Fibroblast of skin of abdomen (primary cell): ENCODE measurements at regions not wholly inside any gene's neighbourhood (a gene's known extent, or its start where the extent isn't known, plus 50 kb on each side); places are given as distances from the start of the nearest gene placed in this dataset.

Source experiments
- DNase-seq: peaks from one replicate; pipeline ENCODE4 v3.0.0-alpha.2; 2013

DNA sequence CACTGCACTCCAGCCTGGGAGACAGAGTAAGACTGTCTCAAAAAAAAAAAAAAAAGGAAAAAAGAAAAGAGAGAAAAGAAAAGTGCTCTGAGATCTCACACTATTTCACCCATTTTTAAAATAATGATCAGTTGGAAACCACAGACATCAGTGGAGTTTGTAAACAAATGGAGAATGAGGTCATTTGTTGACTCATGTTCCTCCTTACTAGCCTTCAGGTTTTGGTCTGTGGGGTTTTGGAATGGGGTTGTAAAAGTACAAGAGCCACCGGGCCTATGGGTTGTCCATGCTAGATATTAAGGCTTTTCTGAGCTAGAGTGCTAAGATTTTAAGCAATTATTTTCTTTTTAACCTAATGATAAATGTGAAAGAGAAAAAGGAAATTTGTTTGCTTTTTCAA is 104.4 kb upstream of the PRL start:
- no peak for DNase-seq

- DNase-seq: no peak
Measured at GRCh38 chr6:22401932-22402331, 105.1 kb upstream of the PRL start.

- DNase-seq: peak; percentile 86
Measured at GRCh38 chr6:22409486-22409885, 112.7 kb upstream of the PRL start.

- DNase-seq: peak; percentile 79
Measured at GRCh38 chr6:22411376-22412105, 114.7 kb upstream of the PRL start.

DNA sequence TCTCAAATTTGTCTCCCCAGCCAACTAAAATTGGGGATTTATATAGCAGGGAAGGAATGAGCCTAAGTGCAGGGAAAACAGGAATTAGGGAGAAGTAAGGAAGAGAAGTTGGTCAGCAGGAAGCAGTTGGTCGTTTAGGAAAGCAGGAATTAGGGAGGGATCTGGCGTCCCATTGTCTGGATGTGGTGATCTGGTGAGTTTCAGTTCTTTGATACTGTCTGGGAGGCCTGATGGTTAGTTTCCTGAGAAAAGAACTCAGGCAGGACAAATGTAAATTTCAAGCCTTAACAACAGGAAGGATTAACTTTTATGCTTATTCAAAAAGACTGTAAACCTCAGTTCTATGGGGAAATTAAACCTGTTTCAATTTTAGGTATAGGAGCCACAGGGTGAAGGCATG is 116.2 kb upstream of the PRL start:
- no peak for DNase-seq

DNA sequence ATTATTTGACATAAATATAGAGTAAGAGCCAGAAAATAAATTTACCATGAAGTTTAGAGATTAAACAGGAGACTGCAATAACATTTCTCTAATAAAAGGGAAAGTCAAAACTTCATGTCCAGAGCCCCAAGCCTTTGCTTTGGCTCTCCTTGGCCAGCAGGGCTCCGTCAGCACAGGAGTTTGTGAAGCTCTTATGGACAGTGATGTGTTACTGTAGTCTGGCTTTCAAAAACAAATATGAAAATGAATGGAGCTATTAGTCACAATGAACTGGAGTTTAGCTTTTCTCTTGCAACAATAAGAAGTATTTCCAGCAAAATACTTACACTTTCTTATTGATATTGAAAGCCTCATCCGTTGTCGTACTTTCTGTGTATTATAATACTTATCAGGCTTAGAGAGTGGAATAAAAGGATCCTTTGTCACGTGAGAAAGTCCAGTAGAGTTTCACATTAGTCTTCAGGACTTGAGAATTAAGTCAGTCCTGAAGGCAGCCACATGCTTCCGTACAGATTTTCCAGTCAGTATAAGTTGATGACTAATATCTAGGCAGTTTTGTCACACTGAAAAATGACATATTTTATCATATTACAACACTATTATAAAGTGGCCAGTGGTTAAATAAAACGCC is 117.0 kb upstream of the PRL start:
- DNase-seq: peak; percentile 41

- no peak for DNase-seq
Measured at GRCh38 chr6:22418714-22419113, 121.9 kb upstream of the PRL start.

GRCh38 chr6:22421198-22421597 is 124.4 kb upstream of the PRL start:
- DNase-seq: peak; percentile 41

DNA sequence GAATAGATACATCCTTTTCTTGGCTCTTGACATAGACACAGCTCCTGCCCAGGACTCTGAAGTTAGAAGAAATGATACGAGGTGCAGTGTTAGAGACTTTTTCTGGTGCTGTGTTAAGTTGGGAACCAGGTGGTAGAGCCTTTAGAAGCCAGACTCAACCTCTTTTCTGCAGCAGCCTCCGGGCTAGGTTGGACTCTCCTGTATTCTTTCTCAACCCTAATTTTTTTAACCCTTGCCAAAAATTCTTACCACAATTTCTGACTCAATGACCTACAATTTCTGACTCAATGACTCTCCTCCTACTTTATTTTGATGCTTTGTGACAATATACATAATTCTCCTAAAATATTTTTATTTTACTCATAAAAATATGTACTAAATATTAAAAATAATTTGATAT is 127.4 kb upstream of the PRL start:
- no peak for DNase-seq

- no peak for DNase-seq
Measured at GRCh38 chr6:22432060-22432459, 135.2 kb upstream of the PRL start.

- DNase-seq: no peak
Measured at GRCh38 chr6:22433745-22434144, 135.6 kb upstream of the HDGFL1 start.

GRCh38 chr6:22435151-22435550 is 134.2 kb upstream of the HDGFL1 start:
- DNase-seq: no peak

DNA sequence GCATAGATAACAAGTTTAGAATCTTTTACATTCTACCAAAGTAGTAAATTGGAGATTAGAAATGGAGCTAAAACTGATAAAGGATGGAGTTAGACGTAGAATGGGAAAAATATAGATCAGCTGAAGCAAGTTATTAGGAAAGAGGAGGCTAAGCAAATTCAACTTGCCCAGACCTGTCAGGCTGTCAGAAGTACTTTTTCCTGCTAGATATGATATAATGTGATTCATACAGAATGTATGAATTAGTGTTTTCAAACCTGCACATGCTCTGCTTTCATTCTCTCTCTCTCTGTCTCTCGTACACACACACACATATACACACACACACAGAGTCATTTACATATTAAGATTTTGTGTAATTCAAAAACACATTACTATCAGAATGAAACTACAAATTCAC is 133.2 kb upstream of the HDGFL1 start:
- no peak for DNase-seq

- DNase-seq: no peak
Measured at GRCh38 chr6:22437665-22438064, 131.7 kb upstream of the HDGFL1 start.

- peak; percentile 20 for DNase-seq
Measured at GRCh38 chr6:22442826-22443225, 126.5 kb upstream of the HDGFL1 start.

- no peak for DNase-seq
Measured at GRCh38 chr6:22444330-22444729, 125.0 kb upstream of the HDGFL1 start.

GRCh38 chr6:22445946-22446345 is 123.4 kb upstream of the HDGFL1 start:
- DNase-seq: no peak

DNA sequence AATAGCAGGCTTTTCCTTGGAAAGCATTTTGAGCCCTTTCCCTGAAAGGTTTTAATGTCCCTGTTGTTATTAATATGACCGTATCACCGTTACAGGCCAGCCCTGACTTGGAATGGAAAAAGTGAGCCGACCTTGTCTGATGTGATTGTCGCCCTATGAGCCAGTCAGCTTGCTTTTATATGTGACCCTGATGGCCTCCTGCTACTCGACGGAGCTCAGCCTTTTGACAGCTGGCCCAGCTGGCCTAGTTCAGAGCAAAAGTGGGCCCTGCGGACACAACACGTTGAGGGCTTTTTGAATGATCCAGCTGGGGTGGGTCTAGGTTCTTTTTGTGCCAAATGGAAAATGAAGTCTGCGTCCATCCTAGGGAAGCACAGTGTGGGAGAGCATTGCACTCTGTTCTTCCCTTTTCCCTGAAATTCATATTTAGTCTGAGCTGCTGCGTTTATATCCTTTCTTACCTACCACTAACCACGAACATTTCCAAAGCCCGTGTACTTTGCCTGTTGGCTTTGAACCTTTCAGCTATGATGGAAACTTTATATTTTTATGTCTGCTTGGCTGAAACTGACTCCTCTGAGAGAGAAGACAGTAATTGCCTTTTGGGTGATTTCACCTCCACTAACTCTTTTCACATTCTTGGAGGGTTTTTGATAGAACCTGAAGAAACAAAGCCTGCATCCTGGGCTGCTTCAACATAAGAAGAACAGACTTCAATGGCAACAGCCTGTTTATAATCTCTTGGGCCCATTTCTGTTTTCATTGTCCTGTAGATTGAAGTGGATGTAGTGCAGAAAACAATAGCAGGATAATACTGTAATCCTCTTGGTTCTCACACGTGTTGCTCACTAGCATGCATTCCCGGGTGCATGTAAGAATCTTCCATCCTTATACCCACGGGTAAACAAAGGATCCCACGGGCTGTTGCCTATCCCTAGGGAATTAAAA is 121.8 kb upstream of the HDGFL1 start:
- DNase-seq: no peak

GRCh38 chr6:22448291-22448711 is 121.1 kb upstream of the HDGFL1 start:
- DNase-seq: peak; percentile 69

DNA sequence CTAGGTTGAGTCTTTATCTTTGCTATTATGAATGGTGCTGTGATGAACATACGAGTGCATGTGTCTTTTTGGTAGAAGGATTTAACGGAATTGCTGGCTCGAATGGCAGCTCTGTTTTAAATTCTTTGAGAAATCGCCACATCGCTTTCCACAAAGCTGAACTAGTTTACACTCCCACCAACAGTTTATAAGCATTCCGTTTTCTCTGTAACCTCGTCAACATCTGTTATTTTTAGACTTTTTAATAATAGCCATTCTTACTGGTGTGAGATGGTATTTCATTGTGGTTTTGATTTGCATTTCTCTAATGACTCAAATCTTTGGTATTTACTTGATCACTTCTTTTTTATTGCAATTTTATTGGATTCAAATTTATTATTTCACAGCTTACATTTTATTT is 117.4 kb upstream of the HDGFL1 start:
- peak; percentile 59 for DNase-seq

GRCh38 chr6:22455378-22455777 is 114.0 kb upstream of the HDGFL1 start:
- no peak for DNase-seq

DNA sequence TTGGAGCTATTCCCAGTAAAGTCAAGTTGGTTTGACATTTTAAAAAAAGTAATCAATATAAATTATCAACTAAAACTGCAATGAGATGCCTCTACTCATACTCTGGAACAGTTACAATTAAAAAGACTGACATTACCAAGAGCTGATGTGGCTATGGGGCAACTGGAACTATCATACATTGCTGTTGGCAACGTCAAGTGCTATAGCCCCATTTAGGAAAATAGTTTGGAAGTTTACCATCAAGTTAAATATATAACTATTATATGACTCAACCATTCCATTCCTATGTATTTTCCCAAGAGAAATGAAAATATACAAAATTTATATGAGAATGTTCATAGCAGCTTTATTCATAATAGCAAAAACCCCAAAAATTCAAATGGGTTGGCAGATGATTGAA is 111.4 kb upstream of the HDGFL1 start:
- peak; percentile 28 for DNase-seq

GRCh38 chr6:22466665-22467245 is 102.6 kb upstream of the HDGFL1 start:
- no peak for DNase-seq
